HG02884 (cell line): ENCODE measurements at regions not wholly inside any gene's neighbourhood (a gene's known extent, or its start where the extent isn't known, plus 50 kb on each side); places are given as distances from the start of the nearest gene placed in this dataset.
A peak's percentile ranks its signal among the peaks of the same experiment; 100 is the strongest.

Source experiments
- ATAC-seq: cut with Tn5 transposase; IDR thresholded peaks from one replicate; pipeline ENCODE4 v1.9.1; 2021; ENCODE audit warnings: mild to moderate bottlenecking, moderate library complexity; ENCODE audit not compliant: unreplicated experiment

DNA sequence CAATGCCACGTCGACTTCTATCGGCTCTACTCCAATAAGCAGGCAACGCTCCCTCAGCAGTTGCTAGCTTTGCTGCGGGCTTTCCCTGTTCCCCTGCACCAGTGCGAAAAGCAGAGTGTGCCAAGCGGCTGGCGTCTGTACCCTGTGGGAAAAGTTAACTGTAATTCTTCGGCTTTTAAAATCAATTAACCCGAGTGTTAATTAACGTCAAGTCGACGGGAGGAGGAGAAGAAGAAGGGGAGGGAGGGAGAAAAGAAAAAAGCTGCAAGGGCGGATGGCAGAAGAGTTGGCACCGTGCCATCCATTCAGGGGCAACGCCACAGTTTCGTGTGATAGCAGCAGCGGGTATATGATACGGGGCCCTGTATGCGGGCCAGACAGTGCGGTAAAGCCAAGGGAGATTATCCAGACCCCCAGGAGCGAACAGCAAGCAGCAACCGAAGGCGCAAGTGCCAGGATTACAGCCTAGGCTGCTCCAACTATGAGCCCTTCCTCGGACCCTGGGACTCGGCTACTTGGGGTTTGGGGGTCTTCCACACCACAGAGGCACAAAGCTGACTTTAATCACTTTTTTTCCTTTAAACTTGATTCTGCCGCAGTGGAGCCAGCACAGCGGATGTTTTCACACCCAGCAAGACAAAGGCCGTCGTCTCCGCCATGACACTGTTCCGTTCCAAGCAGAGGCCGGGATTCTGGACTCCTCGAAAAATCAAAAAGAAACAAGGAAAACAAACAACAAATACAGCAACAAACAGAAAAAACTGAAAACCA is 253.8 kb upstream of the PMFBP1 start:
- ATAC-seq = no peak

GRCh38 chr16:72424757-72425156 is 252.8 kb upstream of the PMFBP1 start:
- no peak for ATAC-seq

DNA sequence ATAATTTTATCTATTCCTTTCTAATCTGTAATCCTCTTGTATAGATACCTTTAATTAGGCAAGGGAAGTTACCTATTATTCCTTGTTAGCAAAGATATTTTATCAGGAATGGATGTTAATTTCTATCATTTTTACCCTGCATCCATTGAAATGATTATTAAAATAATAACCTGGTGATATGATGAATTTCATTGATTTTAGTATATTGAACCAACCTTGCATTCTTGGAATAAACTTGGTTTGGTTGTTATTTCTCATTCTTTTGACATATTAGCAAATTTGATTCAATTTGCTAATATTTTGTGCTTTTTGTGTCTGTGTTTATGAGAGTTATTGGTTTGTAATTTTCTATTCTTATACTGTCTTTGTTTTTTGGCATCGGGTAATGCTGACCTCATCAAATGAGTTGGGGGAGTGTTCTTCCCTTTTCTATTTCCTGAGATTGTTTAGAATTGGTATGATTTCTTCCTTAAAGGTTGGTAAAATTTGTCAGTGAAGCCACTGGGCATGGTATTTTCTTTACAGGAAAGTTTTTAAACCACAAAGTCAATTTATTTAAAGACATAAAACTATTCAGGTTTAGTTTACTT is 250.4 kb upstream of the PMFBP1 start:
- ATAC-seq = no peak

- ATAC-seq = no peak
Observed at GRCh38 chr16:72419638-72420037, 247.7 kb upstream of the PMFBP1 start.

DNA sequence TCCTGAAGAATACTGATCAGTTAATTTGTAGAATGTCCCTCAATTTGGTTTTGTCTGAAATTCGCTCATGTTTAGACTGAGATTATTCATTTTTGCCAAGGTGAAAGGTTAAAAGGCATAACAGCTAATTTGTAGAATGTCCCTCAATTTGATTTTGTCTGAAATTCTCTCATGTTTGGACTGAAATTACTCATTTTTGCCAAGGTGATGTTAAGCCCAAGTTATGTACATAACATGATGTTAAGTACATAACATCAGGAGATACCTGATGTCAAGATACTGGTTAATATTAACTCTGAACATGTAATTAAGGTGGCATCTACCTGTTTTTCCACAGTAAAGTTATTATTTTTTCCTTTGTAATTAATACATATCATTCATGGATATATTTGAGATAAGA is 243.4 kb upstream of the PMFBP1 start:
- ATAC-seq = no peak

DNA sequence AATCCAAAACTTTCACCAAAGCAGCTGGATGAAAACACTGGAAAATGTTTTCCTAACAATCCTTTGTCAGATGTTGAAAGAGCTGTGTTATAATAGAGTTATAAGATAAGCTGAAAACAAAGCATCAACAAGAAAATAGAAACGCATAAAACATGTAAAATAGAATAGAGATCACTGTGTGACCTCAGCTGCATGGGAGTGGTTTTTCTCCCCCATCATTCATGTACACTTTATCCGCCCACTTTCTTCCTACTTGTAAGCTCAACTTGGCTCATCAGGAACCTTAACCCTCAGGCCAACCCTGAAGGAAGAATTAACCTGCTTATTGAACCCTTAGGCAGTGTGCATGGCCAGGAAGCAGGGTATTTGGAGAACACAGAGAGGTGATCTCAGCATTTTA is 238.5 kb upstream of the PMFBP1 start:
- ATAC-seq = no peak

- no peak for ATAC-seq
Observed at GRCh38 chr16:72409423-72409822, 237.5 kb upstream of the PMFBP1 start.

DNA sequence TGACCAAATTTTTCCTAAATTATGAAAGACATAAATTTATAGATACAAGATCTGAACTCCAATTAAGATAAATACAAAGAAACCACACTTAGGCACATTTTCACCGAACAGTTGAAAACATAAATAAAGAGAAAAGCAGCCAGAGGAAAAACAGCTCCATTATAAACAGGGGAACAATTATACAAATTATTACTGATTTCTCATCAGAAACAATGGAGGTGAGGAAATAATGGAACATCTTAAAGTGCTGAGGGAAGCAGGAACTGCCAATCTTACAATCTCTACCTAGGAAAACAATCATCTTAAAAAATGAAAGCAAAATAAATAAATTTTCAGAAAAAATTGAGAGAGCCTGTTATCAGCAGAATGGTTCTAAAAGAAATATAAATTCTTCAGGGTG is 234.4 kb upstream of the PMFBP1 start:
- ATAC-seq = no peak

- no peak for ATAC-seq
Observed at GRCh38 chr16:72404299-72404698, 232.3 kb upstream of the PMFBP1 start.

DNA sequence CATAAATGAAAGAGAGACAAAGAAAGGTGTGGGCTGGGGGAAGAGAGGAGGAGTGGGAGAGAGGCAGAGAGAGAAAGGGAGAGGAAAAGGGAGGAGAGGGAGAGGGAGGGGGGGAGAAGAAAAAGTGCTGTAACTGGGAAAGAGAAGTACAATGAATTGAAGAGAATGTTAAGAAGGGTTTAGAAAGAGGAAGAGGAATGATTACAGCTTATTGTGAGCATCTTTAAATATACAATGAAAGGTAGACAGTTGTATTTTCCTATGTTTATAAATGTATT is 229.1 kb upstream of the PMFBP1 start:
- no peak for ATAC-seq

GRCh38 chr16:72400257-72401083 is 228.5 kb upstream of the PMFBP1 start:
- ATAC-seq = peak; percentile 59

GRCh38 chr16:72399811-72400210 is 227.9 kb upstream of the PMFBP1 start:
- no peak for ATAC-seq

DNA sequence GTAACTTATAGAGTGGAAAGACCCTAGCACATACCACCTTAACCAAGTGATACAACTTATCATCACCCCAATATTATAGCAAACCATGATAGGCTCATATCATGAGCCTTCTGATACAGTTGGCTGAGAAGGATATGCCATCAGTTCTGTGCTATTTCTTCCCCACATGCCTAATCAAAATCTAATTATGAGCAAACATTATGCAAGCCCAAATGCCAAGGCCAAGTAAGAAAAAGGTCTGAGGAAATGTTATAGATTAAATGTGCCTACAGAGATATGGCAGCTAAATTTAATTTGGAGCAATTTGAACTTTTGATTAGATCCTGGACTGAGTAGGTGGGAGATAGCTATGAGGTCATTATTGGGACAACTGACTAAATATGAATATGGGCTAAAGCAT is 225.9 kb upstream of the PMFBP1 start:
- no peak for ATAC-seq

DNA sequence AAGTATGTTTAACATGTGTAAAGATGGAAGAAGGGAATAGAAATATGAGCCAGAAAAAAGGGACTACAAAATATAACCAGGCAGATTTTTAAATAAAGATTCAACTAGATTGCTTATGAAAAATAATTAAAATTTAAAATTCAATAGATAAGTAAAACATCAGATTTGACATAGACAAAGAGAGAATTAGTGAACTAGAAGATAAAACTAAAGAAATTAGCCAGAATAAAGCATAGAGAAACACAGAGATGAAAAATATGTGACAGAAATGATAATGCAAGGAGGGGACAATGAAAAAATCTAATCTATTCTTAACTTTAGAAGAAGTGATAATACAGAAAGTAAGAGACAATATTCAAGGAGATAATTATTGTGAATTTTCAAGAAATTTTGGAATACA is 222.6 kb upstream of the PMFBP1 start:
- ATAC-seq = no peak

DNA sequence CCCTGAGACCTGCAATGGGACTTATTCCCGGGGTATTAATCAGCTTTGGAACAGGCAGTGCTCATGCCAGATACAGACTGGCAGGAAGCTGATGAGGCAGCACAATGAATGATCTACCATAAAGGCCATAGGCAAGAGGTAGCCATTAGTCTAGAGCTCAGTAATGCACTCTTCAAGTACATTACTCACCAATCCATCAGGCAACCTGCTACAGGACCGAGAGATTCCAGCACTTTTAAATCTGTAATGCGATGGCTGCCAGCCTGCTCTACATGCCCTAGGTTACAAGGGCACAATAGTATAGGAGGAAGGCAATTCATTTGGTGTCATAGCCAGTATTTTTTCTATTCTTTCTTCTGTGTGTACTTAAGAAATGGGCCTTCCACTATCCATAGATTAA is 217.8 kb upstream of the PMFBP1 start:
- no peak for ATAC-seq

- ATAC-seq = no peak
Observed at GRCh38 chr16:72388007-72388406, 216.1 kb upstream of the PMFBP1 start.

- ATAC-seq = no peak
Observed at GRCh38 chr16:72384651-72385050, 212.7 kb upstream of the PMFBP1 start.

GRCh38 chr16:72380283-72380682 is 208.3 kb upstream of the PMFBP1 start:
- no peak for ATAC-seq

- no peak for ATAC-seq
Observed at GRCh38 chr16:72373201-72373600, 201.2 kb upstream of the PMFBP1 start.

- ATAC-seq = no peak
Observed at GRCh38 chr16:72372087-72373045, 200.4 kb upstream of the PMFBP1 start.
